Stimulated activated CD8-positive, alpha-beta memory T cell treated with anti-CD3 and anti-CD28 coated beads, Interleukin-15, amount 100 ng/mL, for 24 hours (primary cell): ENCODE measurements at regions not wholly inside any gene's neighbourhood (a gene's known extent, or its start where the extent isn't known, plus 50 kb on each side); places are given as distances from the start of the nearest gene placed in this dataset.

Experiments used
- DNase-seq: peaks from one replicate; pipeline ENCODE4 v3.0.0-alpha.2; 2020; ENCODE audit warnings: low read depth

- DNase-seq, result no peak
These were observed 152.8 kb upstream of the IER5L start for GRCh38 chr9:129330711-129331492.

GRCh38 chr9:129328355-129329042 is 150.4 kb upstream of the IER5L start:
- no peak for DNase-seq

GRCh38 chr9:129327552-129328328 is 149.7 kb upstream of the IER5L start:
- DNase-seq, result no peak

- DNase-seq, result no peak
These were observed 148.3 kb upstream of the IER5L start for GRCh38 chr9:129326061-129327005.

GRCh38 chr9:129324808-129325502 is 146.9 kb upstream of the IER5L start:
- DNase-seq, result no peak

GRCh38 chr9:129323999-129324553 is 146.0 kb upstream of the IER5L start:
- DNase-seq, result no peak

- no peak for DNase-seq
These were observed 145.4 kb upstream of the IER5L start for GRCh38 chr9:129323376-129323998.

- no peak for DNase-seq
These were observed 144.7 kb upstream of the IER5L start for GRCh38 chr9:129322641-129323375.

- DNase-seq, result no peak
These were observed 144.1 kb upstream of the IER5L start for GRCh38 chr9:129322022-129322621.

GRCh38 chr9:129321286-129322021 is 143.4 kb upstream of the IER5L start:
- DNase-seq, result no peak

- DNase-seq, result no peak
These were observed 142.7 kb upstream of the IER5L start for GRCh38 chr9:129320575-129321285.

GRCh38 chr9:129319938-129320481 is 141.9 kb upstream of the IER5L start:
- no peak for DNase-seq

- DNase-seq, result no peak
These were observed 141.2 kb upstream of the IER5L start for GRCh38 chr9:129319076-129319937.

- DNase-seq, result no peak
These were observed 140.3 kb upstream of the IER5L start for GRCh38 chr9:129318121-129319075.
